ENCODE measurements at regions not wholly inside any gene's neighbourhood (a gene's known extent, or its start where the extent isn't known, plus 50 kb on each side); places are given as distances from the start of the nearest gene placed in this dataset.

- TF ChIP-seq CTCF (IDR thresholded peaks at IDR 0.05; ENCODE audit: insufficient read depth, low read depth, low read length), result no peak
- no peak for TF ChIP-seq EZH2 (IDR thresholded peaks at IDR 0.05; ENCODE audit: insufficient read depth, low read length)
Observed at GRCh38 chr2:123648956-123649355, 376.1 kb upstream of the CNTNAP5 start.
